Vagina (tissue), 2 donors: ENCODE measurements at regions not wholly inside any gene's neighbourhood (a gene's known extent, or its start where the extent isn't known, plus 50 kb on each side); places are given as distances from the start of the nearest gene placed in this dataset.

Source experiments
- POLR2A ChIP-seq, 2 donors: fragments of 450-650 bp; IDR thresholded peaks; one replicate each; pipeline ENCODE4 v1.6.1; 2017; ENCODE audit warnings: antibody characterized with exemption in 2 of 2, mild to moderate bottlenecking in 2 of 2, moderate library complexity in 2 of 2
- POLR2AphosphoS5 ChIP-seq, 2 donors: sonication (generic); formaldehyde crosslinking; IDR thresholded peaks; one replicate each; pipeline ENCODE4 v1.9.0; 2017; ENCODE audit warnings: antibody characterized with exemption in 2 of 2, mild to moderate bottlenecking in 2 of 2, low read depth in 1 of 2; ENCODE audit not compliant: insufficient read depth in 1 of 2

DNA sequence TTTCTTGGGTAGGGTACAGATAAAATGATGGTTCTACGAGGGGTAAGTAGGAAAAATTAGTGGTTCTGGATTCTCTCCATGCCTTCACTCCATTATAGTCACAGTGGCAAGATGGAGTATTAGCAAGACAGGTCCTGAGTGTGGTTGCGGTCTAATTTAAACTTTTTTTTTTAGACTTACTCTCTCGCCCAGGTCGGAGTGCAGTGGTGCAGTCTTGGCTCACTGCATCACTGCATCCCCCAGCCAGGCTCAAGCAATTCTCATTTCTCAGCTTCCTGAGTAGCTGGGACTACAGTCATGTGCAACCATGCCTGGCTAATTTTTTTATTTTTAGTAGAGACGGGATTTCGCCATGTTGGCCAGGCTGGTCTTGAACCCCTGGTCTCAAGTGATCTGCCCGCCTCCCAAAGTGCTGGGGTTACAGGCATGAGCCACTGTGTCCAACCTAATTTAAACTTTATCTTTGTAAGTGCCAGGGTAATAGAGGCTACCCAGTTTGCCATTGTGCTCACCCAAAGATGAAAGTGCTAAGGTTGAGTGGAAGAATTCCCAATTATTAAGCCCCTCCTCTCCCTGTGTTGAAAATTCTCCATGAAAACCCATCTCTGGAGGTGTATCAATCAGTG, 135.6 kb downstream of the TM9SF2 start:
- no peak for TF ChIP-seq POLR2A (IDR thresholded peaks at IDR 0.05)
- TF ChIP-seq POLR2AphosphoS5 (IDR thresholded peaks at IDR 0.05; ENCODE audit: insufficient read depth in 1 of 2, low read depth in 1 of 2) = no peak
